ENCODE measurements at regions not wholly inside any gene's neighbourhood (a gene's known extent, or its start where the extent isn't known, plus 50 kb on each side); places are given as distances from the start of the nearest gene placed in this dataset.

- no peak for DNase-seq (ENCODE audit: low spot score)
- no peak for FAIRE-seq
Observed at GRCh38 chr1:59164371-59164770, 132.5 kb upstream of the FGGY start.

- DNase-seq (ENCODE audit: low spot score) (no peak), FAIRE-seq (no peak)
Observed at GRCh38 chr1:59165353-59165752, 131.5 kb upstream of the FGGY start.

GRCh38 chr1:59169703-59170102, 127.2 kb upstream of the FGGY start:
- FAIRE-seq (no peak), DNase-seq (ENCODE audit: low spot score) (no peak)

GRCh38 chr1:59170659-59171058, 126.2 kb upstream of the FGGY start:
- DNase-seq (ENCODE audit: low spot score) (no peak), FAIRE-seq (no peak)

GRCh38 chr1:59171788-59172187, 125.1 kb upstream of the FGGY start:
- peak; percentile 72 for FAIRE-seq
- peak; percentile 17 for DNase-seq (ENCODE audit: low spot score)

GRCh38 chr1:59172693-59173092, 124.2 kb upstream of the FGGY start:
- no peak for DNase-seq (ENCODE audit: low spot score)
- FAIRE-seq = no peak

GRCh38 chr1:59173721-59174120, 123.2 kb upstream of the FGGY start:
- no peak for FAIRE-seq

GRCh38 chr1:59176471-59176870, 120.4 kb upstream of the FGGY start:
- FAIRE-seq (no peak), DNase-seq (ENCODE audit: low spot score) (no peak)

More at GRCh38 chr1:59173721-59174120, 123.2 kb upstream of the FGGY start:
- DNase-seq (ENCODE audit: low spot score) = peak; percentile 30

GRCh38 chr1:59177756-59178155, 119.1 kb upstream of the FGGY start:
- FAIRE-seq = no peak
- no peak for DNase-seq (ENCODE audit: low spot score)

GRCh38 chr1:59178339-59179187, 118.3 kb upstream of the FGGY start:
- no peak for DNase-seq (ENCODE audit: low spot score)
- FAIRE-seq = no peak

- no peak for FAIRE-seq
Observed at GRCh38 chr1:59179673-59180072, 117.2 kb upstream of the FGGY start.

GRCh38 chr1:59180735-59181134, 116.2 kb upstream of the FGGY start:
- FAIRE-seq = no peak
- DNase-seq (ENCODE audit: low spot score) = no peak

More at GRCh38 chr1:59179673-59180072, 117.2 kb upstream of the FGGY start:
- no peak for DNase-seq (ENCODE audit: low spot score)

GRCh38 chr1:59183749-59184317, 113.1 kb upstream of the FGGY start:
- no peak for FAIRE-seq
- no peak for DNase-seq (ENCODE audit: low spot score)

- DNase-seq (ENCODE audit: low spot score) = no peak
- FAIRE-seq = no peak
Observed at GRCh38 chr1:59184365-59184905, 112.5 kb upstream of the FGGY start.

- no peak for FAIRE-seq
- no peak for DNase-seq (ENCODE audit: low spot score)
Observed at GRCh38 chr1:59185163-59185860, 111.6 kb upstream of the FGGY start.

- DNase-seq (ENCODE audit: low spot score) = no peak
- FAIRE-seq = no peak
Observed at GRCh38 chr1:59186656-59187055, 110.2 kb upstream of the FGGY start.

GRCh38 chr1:59188413-59189213, 108.3 kb upstream of the FGGY start:
- FAIRE-seq (no peak), DNase-seq (ENCODE audit: low spot score) (no peak)

- FAIRE-seq = no peak
- DNase-seq (ENCODE audit: low spot score) = no peak
Observed at GRCh38 chr1:59193443-59194093, 103.3 kb upstream of the FGGY start.

- FAIRE-seq (no peak), DNase-seq (ENCODE audit: low spot score) (no peak)
Observed at GRCh38 chr1:59194621-59195020, 102.3 kb upstream of the FGGY start.

- DNase-seq (ENCODE audit: low spot score) = no peak
- FAIRE-seq = no peak
Observed at GRCh38 chr1:59195151-59195550, 101.7 kb upstream of the FGGY start.

- FAIRE-seq = no peak
- no peak for DNase-seq (ENCODE audit: low spot score)
Observed at GRCh38 chr1:59198564-59198963, 98.3 kb upstream of the FGGY start.
